T-helper 17 cell (primary cell): ENCODE measurements at regions not wholly inside any gene's neighbourhood (a gene's known extent, or its start where the extent isn't known, plus 50 kb on each side); places are given as distances from the start of the nearest gene placed in this dataset.
"Not testable (repeated sequence)": the region's sequence is repeated elsewhere in the genome, so short reads cannot be mapped to it uniquely, and the experiment has no call there.

Experiments used
- ATAC-seq: fragments of 150-1000 bp; cut with Tn5 transposase; 2 replicates; pipeline ENCODE4 v1.10.0; 2021; ENCODE audit warnings: mild to moderate bottlenecking, moderate library complexity
- DNase-seq, 3 donors: peaks; one replicate each; pipeline versions ENCODE4 v3.0.0 to v3.0.0-alpha.2; 2020 to 2021
- H3K9me3 ChIP-seq: one replicate; pipeline ENCODE4 v1.7.0; 2013; ENCODE audit warnings: low read length, mild to moderate bottlenecking; ENCODE audit not compliant: control insufficient read depth, poor library complexity, severe bottlenecking
- H3K27ac Mint-ChIP-seq: one replicate; pipeline ENCODE4 v1.8.0; 2022; ENCODE audit warnings: mild to moderate bottlenecking, moderate library complexity, mixed read lengths
- H3K27me3 Mint-ChIP-seq: one replicate; pipeline ENCODE4 v1.8.0; 2022; ENCODE audit warnings: mixed read lengths
- H3K36me3 Mint-ChIP-seq: one replicate; pipeline ENCODE4 v1.8.0; 2022; ENCODE audit warnings: low read depth, mixed read lengths
- H3K4me1 Mint-ChIP-seq: one replicate; pipeline ENCODE4 v1.8.0; 2022; ENCODE audit warnings: mild to moderate bottlenecking, mixed read lengths
- H3K4me3 Mint-ChIP-seq: one replicate; pipeline ENCODE4 v1.8.0; 2022; ENCODE audit warnings: mild to moderate bottlenecking, moderate library complexity, mixed read lengths

GRCh38 chr9:107584186-107584585 is 94.6 kb upstream of the KLF4 start:
- DNase-seq, result no peak
- Mint-ChIP-seq H3K4me3 (no peak overlapping the region), H3K27me3 (peaks cover 26% of the 10 kb centered on the region), H3K4me1 (peaks cover 3% of the 10 kb centered on the region), H3K36me3 (peaks cover 2% of the 10 kb centered on the region), H3K27ac (no peak overlapping the region)
- no peaks in the 10 kb centered on the region for H3K9me3 ChIP-seq
- no peak for ATAC-seq

GRCh38 chr9:107577140-107577776 is 87.7 kb upstream of the KLF4 start:
- Mint-ChIP-seq H3K4me3 (no peak overlapping the region), H3K27ac (no peak overlapping the region), H3K27me3 (no peaks in the 10 kb centered on the region), H3K4me1 (no peaks in the 10 kb centered on the region), H3K36me3 (no peaks in the 10 kb centered on the region)
- ATAC-seq (no peak), DNase-seq (no peak)
- no peaks in the 10 kb centered on the region for H3K9me3 ChIP-seq

GRCh38 chr9:107571148-107571547 is 81.6 kb upstream of the KLF4 start:
- Mint-ChIP-seq H3K4me1 (no peaks in the 10 kb centered on the region), H3K36me3 (no peaks in the 10 kb centered on the region), H3K27ac (no peak overlapping the region), H3K4me3 (no peak overlapping the region), H3K27me3 (no peaks in the 10 kb centered on the region)
- DNase-seq (no peak), ATAC-seq (no peak)
- no peaks in the 10 kb centered on the region for H3K9me3 ChIP-seq

GRCh38 chr9:107569174-107569573 is 79.6 kb upstream of the KLF4 start:
- Mint-ChIP-seq H3K4me1 (no peaks in the 10 kb centered on the region), H3K4me3 (no peak overlapping the region), H3K27ac (no peak overlapping the region), H3K36me3 (no peaks in the 10 kb centered on the region), H3K27me3 (no peaks in the 10 kb centered on the region)
- ATAC-seq (no peak), DNase-seq (no peak)
- no peaks in the 10 kb centered on the region for H3K9me3 ChIP-seq

GRCh38 chr9:107568406-107568805 is 78.8 kb upstream of the KLF4 start:
- not testable (repeated sequence) for H3K4me3 Mint-ChIP-seq, H3K36me3 Mint-ChIP-seq, H3K27ac Mint-ChIP-seq, H3K27me3 Mint-ChIP-seq, ATAC-seq, DNase-seq, H3K4me1 Mint-ChIP-seq, H3K9me3 ChIP-seq

- Mint-ChIP-seq H3K4me3 (no peak overlapping the region), H3K4me1 (no peaks in the 10 kb centered on the region), H3K36me3 (no peaks in the 10 kb centered on the region), H3K27ac (no peak overlapping the region), H3K27me3 (no peaks in the 10 kb centered on the region)
- no peaks in the 10 kb centered on the region for H3K9me3 ChIP-seq
- ATAC-seq (no peak), DNase-seq (no peak)
These were observed 77.9 kb upstream of the KLF4 start for GRCh38 chr9:107567462-107567861.

- no peak for ATAC-seq
- no peak overlapping the region for H3K27ac Mint-ChIP-seq
These were observed 77.1 kb upstream of the KLF4 start for GRCh38 chr9:107566611-107567061.

GRCh38 chr9:107562798-107563197 is 73.2 kb upstream of the KLF4 start:
- ATAC-seq, result no peak
- Mint-ChIP-seq H3K36me3 (no peaks in the 10 kb centered on the region), H3K27me3 (no peaks in the 10 kb centered on the region), H3K27ac (no peak overlapping the region), H3K4me1 (no peaks in the 10 kb centered on the region), H3K4me3 (no peak overlapping the region)
- H3K9me3 ChIP-seq, result no peaks in the 10 kb centered on the region
- DNase-seq, result no peak

More at GRCh38 chr9:107566611-107567061, 77.1 kb upstream of the KLF4 start:
- H3K4me1 Mint-ChIP-seq, result no peaks in the 10 kb centered on the region
- DNase-seq, result no peak
- no peaks in the 10 kb centered on the region for H3K9me3 ChIP-seq
- H3K4me3 Mint-ChIP-seq, result no peak overlapping the region
- H3K36me3 Mint-ChIP-seq, result no peaks in the 10 kb centered on the region
- H3K27me3 Mint-ChIP-seq, result no peaks in the 10 kb centered on the region

- DNase-seq, result no peak
These were observed 70.0 kb upstream of the KLF4 start for GRCh38 chr9:107559494-107560086.

GRCh38 chr9:107557236-107557990 is 67.8 kb upstream of the KLF4 start:
- ATAC-seq, result no peak

More at GRCh38 chr9:107559494-107560086, 70.0 kb upstream of the KLF4 start:
- no peak overlapping the region for H3K27ac Mint-ChIP-seq
- no peaks in the 10 kb centered on the region for H3K9me3 ChIP-seq
- no peaks in the 10 kb centered on the region for H3K36me3 Mint-ChIP-seq
- no peaks in the 10 kb centered on the region for H3K27me3 Mint-ChIP-seq
- ATAC-seq, result no peak
- H3K4me1 Mint-ChIP-seq, result no peaks in the 10 kb centered on the region
- no peak overlapping the region for H3K4me3 Mint-ChIP-seq

GRCh38 chr9:107554636-107555035 is 65.1 kb upstream of the KLF4 start:
- Mint-ChIP-seq H3K4me3 (no peak overlapping the region), H3K4me1 (no peaks in the 10 kb centered on the region), H3K27ac (no peak overlapping the region), H3K36me3 (no peaks in the 10 kb centered on the region), H3K27me3 (no peaks in the 10 kb centered on the region)
- DNase-seq (no peak), ATAC-seq (no peak)
- no peaks in the 10 kb centered on the region for H3K9me3 ChIP-seq

More at GRCh38 chr9:107557236-107557990, 67.8 kb upstream of the KLF4 start:
- no peak for DNase-seq
- Mint-ChIP-seq H3K27ac (no peak overlapping the region), H3K36me3 (no peaks in the 10 kb centered on the region), H3K4me1 (no peaks in the 10 kb centered on the region), H3K4me3 (no peak overlapping the region), H3K27me3 (no peaks in the 10 kb centered on the region)
- no peaks in the 10 kb centered on the region for H3K9me3 ChIP-seq

- no peak for ATAC-seq
- no peaks in the 10 kb centered on the region for H3K4me1 Mint-ChIP-seq
- no peaks in the 10 kb centered on the region for H3K9me3 ChIP-seq
- H3K4me3 Mint-ChIP-seq, result no peak overlapping the region
- no peaks in the 10 kb centered on the region for H3K36me3 Mint-ChIP-seq
- H3K27ac Mint-ChIP-seq, result no peak overlapping the region
- H3K27me3 Mint-ChIP-seq, result no peaks in the 10 kb centered on the region
- no peak for DNase-seq
These were observed 59.0 kb upstream of the KLF4 start for GRCh38 chr9:107548298-107549142.

GRCh38 chr9:107547772-107548297 is 58.3 kb upstream of the KLF4 start:
- Mint-ChIP-seq H3K27me3 (no peaks in the 10 kb centered on the region), H3K4me3 (no peak overlapping the region)
- no peak for ATAC-seq

More at GRCh38 chr9:107547772-107548297, 58.3 kb upstream of the KLF4 start:
- DNase-seq, result no peak
- no peaks in the 10 kb centered on the region for H3K9me3 ChIP-seq
- Mint-ChIP-seq H3K36me3 (no peaks in the 10 kb centered on the region), H3K4me1 (no peaks in the 10 kb centered on the region), H3K27ac (no peak overlapping the region)
